ENCODE measurements at regions not wholly inside any gene's neighbourhood (a gene's known extent, or its start where the extent isn't known, plus 50 kb on each side); places are given as distances from the start of the nearest gene placed in this dataset.
"Not testable (repeated sequence)": the region's sequence is repeated elsewhere in the genome, so short reads cannot be mapped to it uniquely, and the experiment has no call there.

GRCh38 chr11:57911522-57911921 lies 112.2 kb upstream of the OR9Q1 start:
- H3K18ac ChIP-seq (ENCODE audit: insufficient read length, low read depth, low read length); H3K36me3 Mint-ChIP-seq (ENCODE audit: insufficient read depth in 1 of 3, low read depth in 3 of 3): not testable (repeated sequence)

More at GRCh38 chr11:57911522-57911921, 112.2 kb upstream of the OR9Q1 start:
- H3K27me3 Mint-ChIP-seq (ENCODE audit: low read depth); H3T11ph ChIP-seq (ENCODE audit: low read length); H4K5ac ChIP-seq (ENCODE audit: insufficient read length, low read depth, low read length); H3K27ac ChIP-seq (ENCODE audit: insufficient read length, low read depth, low read length); H3K27me3 ChIP-seq (ENCODE audit: insufficient read depth, low read length); H3K9ac ChIP-seq (ENCODE audit: extremely low read depth, insufficient read length, low read length); H2BK15ac ChIP-seq (ENCODE audit: low read depth, low read length); H3K23me2 ChIP-seq (ENCODE audit: insufficient read length, low read depth, low read length, poor library complexity, severe bottlenecking); H4K20me1 ChIP-seq (ENCODE audit: control insufficient read depth, insufficient read depth, insufficient read length); H2BK12ac ChIP-seq (ENCODE audit: insufficient read length, low read depth, low read length); H4K8ac ChIP-seq (replicated peaks; ENCODE audit: insufficient read length, low read depth, low read length); H3K4me3 Mint-ChIP-seq; H3K9me3 ChIP-seq (ENCODE audit: control insufficient read depth, low read depth, low read length); H3K56ac ChIP-seq (ENCODE audit: insufficient read length, low read depth, low read length); H2BK5ac ChIP-seq (ENCODE audit: insufficient read length, low read length); H3K27ac Mint-ChIP-seq; H2BK120ac ChIP-seq (ENCODE audit: low read depth, low read length, poor library complexity, severe bottlenecking); H3K14ac ChIP-seq (ENCODE audit: insufficient read depth, low read length); H3K4me1 ChIP-seq (ENCODE audit: insufficient read depth, low read length); H3K4ac ChIP-seq (ENCODE audit: low read depth, low read length); H2AK5ac ChIP-seq (ENCODE audit: insufficient read length, low read length); H3K79me2 ChIP-seq (ENCODE audit: insufficient read depth, low read length); H2BK20ac ChIP-seq (ENCODE audit: low read depth, low read length, poor library complexity, severe bottlenecking); H3K23ac ChIP-seq (ENCODE audit: insufficient read length, low read depth, low read length); H4K91ac ChIP-seq (ENCODE audit: insufficient read length, low read depth, low read length); H3K79me1 ChIP-seq (ENCODE audit: insufficient read depth, low read depth, low read length, poor library complexity, severe bottlenecking); DNase-seq; H3K4me2 ChIP-seq (ENCODE audit: insufficient read depth, insufficient read length, low read length); H2AFZ ChIP-seq (ENCODE audit: low read length): not testable (repeated sequence)
- WGBS (ENCODE audit: extremely low coverage, insufficient read length, low lambda C conversion rate), result no CpG with 5 or more reads among the region's 4 CpGs
- H3K9me3 Mint-ChIP-seq, result peaks cover 9 to 25% of the 10 kb centered on the region in 2 experiments
- peaks cover 9 to 16% of the 10 kb centered on the region in 2 experiments for H3K4me1 Mint-ChIP-seq

Measured in H9 (cell line).